LoVo (cell line): ENCODE measurements at regions not wholly inside any gene's neighbourhood (a gene's known extent, or its start where the extent isn't known, plus 50 kb on each side); places are given as distances from the start of the nearest gene placed in this dataset.

Source experiments
- DNase-seq: peaks from one replicate; pipeline ENCODE4 v3.0.0-alpha.2; 2016; ENCODE audit warnings: low spot score

DNA sequence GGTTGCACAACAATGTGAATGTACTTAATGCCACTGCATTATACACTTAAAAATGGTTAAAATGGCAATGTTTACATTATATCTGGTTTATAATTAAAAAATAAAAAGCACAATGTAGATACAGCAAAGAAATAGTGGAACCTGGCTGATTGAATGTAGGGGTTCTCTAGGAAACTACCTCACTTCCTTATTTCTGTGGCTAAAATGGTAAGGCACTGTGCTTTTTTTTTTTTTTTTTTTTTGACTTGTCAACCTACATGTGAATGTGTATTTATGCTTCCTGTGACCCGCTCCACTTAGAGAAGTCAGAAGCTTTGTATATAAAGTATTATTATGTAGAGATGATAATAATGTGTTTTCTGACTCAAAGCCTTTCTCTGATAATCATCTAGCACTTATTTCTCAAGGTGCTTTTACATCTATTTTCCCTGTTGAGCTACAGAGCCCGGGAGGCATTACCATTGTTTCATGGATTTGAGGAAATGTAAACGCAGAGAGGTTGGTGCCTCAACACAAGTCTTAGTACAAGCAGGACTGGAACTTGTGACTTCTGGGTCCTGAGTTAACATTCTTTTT lies 55.0 kb downstream of the SOX4 start:
- DNase-seq, result no peak

DNA sequence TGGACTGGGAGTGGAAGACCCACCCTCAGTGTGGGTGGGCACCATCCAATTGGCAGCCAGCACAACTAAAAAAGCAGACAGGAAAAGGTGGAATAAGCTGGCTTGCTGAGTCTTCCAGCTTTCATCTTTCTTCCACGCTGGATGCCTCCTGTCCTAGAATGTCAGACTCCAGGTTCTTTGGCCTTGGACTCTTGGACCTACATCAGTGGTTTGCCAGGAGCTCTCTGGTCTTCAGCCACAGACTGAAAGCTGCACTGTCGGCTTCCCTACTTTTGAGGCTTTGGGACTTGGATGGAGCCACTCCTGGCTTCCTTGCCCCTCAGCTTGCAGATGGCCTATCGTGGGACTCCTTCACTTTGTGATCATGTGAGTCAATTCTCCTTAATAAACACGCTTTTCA lies 59.8 kb downstream of the SOX4 start:
- no peak for DNase-seq

DNA sequence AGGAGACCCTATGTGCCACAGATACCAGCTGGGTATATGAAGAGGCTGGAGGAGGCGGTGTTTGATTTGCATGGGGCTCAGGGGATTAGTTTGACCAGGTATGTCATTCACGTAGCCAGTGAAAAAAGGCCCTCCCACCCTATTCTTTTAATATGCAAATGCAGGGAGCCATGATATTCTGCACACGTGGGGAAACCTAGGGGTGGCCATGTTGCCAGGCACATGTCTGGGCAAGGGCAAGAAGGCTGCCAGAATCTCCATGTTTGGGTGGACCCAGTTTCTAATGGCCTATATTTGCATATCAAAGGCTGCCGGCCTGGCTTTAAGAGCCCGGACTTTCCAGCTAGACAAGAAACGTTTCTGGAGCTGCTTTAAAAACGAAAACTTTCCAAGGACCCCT lies 60.4 kb downstream of the SOX4 start:
- no peak for DNase-seq

DNA sequence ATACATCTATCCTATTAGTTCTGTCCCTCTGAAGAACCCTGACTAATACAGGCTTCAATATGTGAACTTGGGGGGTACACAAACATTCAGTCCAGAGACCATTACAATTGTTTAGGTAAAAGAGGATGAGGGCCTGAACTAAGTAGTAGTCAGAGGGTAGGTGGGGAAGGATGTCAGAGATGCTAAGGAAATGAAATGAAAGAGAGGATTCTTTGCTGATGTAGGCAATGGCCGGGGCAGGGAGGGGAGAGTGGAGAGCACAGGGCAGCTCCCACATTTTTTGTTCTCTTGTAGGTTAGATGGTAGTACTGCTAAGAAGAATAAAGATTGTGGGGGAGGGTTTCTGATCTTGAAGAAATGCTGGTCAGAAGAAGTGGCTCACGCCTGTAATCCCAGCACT lies 60.8 kb downstream of the SOX4 start:
- DNase-seq, result no peak

GRCh38 chr6:21663966-21664313 lies 70.4 kb downstream of the SOX4 start:
- no peak for DNase-seq

DNA sequence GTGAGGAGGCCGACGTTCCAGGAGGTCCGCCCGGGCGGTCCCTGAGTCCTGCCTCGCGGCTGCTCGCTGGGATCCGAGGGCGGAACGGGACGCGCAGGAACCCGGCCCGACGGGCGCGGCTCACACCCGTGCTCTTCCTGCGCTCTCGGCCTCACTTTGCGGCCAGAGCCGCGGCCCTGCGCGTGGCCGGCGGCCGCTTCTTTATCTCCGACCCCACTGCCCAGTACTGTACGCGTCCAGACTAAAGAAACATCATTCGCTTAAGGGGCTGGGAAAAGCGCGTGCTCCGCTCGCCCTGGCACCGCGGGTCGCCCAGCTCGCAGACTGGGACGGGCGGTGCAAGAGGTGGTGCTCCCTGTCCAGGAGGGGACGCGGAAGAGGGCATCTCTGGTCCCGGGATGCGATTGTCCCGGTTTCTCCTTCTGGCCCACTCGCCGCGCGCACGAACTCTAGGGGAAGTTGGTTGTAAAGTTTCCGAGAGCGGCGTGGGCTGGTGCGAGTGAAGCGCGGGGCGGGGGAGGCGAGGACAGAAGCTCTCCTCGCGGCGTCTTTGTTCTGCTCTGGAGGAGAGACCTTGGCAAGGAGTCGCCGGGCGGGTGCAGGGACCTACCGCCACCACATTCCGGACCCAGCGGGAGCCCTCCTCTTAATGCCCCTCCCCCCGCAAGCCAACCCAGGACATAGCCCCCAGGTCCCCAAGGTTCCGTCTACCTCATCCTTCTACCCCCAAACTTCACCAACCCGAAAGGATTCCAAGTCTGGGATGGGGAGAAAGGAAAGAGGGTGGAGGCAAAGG lies 71.0 kb downstream of the SOX4 start:
- no peak for DNase-seq

- DNase-seq, result no peak
Measured at GRCh38 chr6:21665110-21665391, 71.5 kb downstream of the SOX4 start.

DNA sequence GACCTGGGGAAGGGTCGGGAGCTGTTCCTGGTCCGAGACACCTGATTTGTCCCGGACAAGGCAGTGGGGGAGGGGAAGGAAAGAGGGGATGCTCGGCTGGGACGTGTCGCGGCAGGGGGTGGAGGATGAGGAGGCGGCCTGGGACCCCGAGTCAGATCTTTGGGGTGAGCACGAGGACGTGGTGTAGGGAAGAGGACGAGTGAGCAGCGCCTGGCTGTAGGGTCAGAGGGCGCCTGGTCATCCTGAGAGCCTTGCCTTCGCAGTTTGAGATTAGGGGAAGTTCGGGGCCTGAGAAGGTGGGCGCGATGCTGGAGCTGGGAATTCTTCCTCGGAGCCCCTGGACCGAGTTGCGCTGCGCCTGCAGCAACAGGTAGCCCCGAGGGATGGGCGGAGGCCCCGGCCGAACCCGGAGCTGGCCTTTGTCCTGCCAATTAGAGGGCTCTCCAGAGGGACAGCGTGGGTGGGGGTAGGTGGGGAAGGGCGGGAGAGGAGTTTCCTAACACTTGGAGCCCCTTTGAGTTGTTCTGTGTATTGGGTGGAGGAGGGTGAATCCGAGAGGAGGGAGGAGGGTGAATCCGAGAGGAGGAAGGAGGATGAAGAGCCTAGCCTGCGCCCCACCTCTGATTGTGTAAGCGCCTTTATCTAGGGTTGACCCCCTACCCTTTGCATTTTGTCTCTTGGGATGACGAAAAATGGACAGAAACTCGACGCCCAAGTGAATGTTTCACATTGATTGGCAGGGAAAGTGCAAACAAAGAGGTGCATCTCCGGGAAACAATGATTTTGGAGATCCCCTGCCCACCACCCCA lies 72.0 kb downstream of the SOX4 start:
- DNase-seq, result no peak

DNA sequence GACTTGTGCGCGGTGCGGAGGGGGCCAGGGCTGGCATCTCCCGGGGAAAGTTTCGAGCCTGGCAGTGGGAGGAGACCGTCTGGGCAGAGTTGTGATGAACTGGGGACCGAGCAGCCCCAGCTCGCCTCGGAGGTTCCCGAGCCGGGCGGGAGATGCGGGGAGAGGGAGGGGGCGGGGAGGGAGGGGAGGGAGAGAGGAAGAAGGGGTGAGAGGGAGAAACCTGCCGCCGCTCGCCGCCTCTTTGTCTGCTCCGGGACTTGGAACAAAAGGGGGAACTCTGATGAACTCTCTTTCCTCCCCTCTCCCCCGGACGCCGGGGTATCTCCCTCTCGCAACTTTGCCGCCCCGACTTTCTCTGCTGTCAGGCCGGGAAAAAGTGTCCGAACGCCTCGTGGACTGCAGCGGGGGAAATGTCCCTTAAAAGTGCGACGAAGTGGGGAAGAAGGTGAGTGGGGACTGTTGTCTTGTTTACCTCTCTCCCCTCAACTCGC lies 72.7 kb downstream of the SOX4 start:
- no peak for DNase-seq

DNA sequence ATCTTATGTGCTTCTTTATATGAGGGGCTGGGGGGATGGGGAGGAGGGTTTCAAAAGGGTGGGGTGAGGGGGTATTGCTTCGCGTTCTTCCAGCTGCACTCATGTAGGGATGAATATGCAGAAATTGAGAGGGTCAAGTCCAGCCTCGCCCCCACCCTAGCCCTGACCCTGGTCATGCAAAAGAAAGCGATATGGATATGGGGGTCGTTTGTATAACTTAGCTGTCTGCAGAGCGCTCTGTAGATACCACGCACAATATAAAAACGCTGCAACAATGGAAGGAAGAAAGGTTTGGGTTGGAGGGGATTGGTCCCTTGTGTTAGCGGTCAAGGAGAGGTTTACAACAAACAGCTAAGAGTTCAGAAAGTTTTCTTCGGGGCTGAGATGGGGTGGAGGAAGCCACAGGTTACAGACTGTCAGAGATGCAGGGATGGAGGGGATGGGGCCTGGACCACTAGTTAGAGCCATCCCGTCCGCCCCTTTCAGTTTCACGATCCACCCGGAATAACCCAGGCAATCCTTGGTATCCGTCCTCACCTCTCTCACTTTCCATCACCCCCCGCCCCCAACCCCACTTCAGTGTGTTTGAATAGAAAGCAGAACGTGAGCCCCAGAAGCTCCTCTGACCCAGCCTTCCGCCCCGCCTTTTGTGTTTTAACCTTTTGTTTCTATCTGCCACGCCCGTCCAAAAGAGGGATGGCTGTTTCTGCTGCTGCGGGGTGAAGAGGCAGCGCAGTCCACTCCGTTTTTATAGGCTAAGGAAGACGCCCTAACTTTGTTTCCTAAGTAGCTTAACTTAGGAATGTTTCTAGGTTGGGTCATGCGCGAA lies 73.5 kb downstream of the SOX4 start:
- DNase-seq, result no peak

DNA sequence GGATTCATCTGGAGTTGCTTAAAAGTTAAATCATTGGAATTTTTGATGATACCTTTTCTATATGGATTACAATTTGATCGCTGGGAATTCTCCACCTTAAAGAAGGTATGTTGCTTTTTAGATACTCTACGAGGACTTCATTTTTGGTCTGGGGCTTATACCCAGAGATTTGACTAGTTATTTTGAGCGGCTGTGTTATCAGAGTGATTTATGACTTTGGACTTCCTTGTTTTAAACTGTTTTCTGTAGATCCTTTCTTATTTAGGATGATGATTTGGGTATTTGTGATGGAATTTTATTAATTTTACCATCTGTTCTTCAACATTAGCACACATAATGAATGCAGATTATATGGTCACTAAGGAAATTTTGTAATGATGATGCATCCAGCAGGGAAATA lies 75.2 kb downstream of the SOX4 start:
- no peak for DNase-seq

DNA sequence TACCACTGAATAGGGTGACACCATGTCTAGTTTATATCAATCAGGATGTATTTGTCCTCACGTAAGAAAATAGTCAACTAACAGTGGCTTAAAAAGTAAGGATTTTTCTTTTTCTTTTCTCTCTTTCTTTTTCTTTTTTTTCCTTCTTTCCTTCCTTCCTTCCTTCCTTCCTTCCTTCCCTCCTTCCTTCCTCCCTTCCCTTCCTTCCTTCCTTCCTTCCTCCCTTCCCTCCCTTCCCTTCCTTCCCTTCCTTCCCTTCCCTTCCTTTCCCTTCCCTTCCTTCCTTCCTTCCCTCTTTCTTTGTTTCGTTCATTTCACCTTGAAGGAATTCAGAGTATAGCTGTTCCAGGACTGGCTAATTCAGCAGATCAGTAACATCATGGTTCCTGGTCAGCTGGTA lies 83.2 kb downstream of the SOX4 start:
- no peak for DNase-seq

DNA sequence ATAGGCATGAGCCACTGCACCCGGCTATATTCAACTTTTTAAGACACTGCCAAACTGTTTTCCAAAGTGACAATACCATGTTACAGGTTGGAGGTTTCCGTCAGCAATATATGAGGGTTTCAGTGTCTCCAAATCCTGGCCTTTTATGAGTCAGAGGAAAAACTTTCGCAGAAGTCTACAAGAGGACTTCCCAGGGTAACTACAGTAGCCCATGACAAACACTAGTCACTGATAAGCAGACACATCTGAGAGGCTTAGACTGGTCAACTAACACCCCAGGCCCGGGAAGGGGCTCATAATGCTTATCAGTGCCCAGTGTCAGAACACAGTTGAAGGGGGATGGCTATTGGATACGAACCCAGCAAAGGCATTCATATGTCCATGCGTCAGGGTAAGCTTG lies 85.4 kb downstream of the SOX4 start:
- no peak for DNase-seq

DNA sequence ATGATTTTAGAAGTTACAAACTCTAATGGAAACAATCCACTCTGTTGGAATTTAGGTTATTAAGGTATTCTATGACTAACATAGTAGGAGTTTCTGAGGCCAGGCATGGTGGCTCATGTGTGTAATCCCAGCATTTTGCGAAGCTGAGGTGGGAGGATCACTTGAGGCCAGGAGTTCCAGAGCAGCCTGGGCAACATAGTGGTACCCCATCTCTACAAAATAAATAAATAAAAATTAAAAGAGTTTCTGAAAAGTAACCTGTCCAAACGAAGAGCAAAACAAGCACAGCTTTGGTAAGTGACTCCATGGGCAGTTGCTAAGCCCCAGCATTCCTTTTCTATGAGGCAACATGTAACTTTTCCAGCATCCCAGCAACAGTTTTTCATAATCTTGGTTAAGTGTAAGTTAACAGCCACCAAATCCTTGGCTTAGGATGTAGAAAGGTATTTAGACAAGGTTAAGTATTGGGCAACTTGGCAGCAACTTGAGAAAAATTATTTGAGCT lies 86.3 kb downstream of the SOX4 start:
- DNase-seq, result no peak

DNA sequence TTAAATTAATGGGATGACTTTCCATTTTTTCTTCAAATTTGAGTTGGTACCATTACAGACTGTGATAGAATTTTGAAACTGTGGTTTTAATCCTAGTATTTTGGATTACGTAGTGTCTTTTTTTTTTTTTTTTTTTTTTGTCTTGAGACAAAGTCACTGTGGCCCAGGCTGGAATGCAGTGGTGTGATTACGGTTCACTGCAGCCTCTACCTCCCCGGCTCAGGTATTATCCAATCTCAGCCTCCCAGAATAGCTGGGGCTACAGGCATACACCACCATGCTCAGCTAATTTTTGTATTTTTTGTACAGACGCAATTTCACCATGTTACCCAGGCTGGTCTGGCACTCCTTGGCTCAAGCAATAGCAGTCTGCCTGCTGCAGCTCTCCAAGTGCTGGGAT lies 87.1 kb downstream of the SOX4 start:
- DNase-seq, result no peak

DNA sequence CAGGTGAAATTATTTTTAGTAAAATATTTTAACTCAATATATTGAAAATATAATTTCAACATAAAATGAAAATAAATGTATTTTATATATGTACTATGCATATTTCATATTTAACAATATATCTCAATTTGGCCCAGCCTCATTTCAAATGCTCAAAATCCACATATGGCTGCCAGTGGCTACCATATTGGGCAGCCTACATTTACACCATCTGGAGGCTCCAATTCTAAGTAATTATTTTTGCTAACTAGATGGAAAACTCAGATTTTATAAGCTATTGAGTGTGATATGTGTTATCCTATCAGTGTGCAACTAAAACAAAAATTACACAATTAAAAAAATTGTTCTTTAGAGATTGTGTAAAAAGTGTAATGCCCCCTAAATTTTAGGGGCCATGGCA lies 96.9 kb downstream of the SOX4 start:
- no peak for DNase-seq

GRCh38 chr6:21691685-21692346 lies 98.3 kb downstream of the SOX4 start:
- no peak for DNase-seq

DNA sequence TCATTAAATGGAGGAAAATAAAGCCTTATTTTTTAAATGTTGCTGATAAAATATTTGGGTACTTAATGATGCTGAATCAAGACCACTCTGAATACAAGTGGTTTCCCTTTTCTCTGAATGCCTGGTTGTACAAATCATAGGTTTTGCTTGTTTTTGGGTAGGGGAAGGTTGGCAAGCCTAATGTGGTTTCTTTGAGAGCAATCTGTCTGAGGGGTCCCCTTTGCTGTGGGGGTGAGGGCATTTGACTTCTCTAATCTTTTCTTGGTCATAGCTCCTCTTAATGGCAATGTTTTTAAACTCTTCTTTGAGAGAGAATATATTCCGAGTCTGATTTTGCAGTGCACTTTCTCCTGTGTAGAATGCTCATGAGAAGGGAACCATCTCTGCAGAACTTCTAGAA lies 99.2 kb downstream of the SOX4 start:
- no peak for DNase-seq

- DNase-seq, result no peak
Measured at GRCh38 chr6:21694168-21694567, 100.6 kb downstream of the SOX4 start.

DNA sequence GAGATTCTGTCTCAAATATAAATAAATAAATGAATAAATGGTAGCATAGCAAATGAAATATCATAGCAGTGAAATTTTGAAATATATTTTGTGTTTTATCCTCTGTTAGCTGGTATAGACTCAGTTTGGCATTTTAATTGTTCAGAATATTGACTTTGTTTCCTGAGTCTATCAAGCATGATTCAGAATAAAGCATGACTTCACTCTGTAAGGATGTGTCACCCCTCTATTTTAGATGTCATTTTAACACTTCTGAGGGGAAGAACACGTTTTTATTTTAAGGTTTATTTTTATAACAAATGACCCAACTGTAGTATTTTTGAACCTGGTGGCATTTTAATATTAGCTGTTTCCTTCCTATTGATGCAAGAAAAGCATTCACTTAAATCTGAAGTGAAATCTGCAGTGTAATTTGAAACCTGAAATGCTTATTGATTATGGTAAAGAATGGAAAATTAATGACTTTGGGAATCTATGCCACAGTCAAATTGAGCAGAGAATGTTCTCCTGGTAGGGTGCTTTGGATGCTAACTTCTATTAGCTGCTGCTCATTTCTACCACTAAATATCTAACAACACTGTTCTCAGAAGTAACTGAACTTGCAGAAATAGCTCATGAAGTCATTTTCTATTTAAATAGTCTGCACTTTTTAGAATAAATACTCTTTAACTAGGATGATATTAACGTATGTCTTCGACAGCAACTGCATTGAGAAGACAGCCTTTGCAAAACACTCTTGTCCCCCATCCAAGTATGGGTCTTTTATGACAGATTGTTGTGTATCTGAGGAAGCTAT lies 114.2 kb downstream of the SOX4 start:
- DNase-seq, result no peak

DNA sequence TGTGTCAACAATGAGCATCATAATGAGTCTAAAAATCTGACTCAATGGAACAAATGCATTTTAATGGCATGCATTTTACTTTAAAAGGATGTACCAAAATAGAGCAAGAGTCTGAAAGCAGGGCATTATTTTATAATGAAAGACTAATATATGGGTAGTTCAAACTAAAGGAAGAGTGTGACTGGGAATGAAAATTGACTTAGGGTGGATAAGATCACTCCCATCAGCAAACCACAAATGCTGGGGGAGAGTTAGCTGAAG lies 114.7 kb downstream of the SOX4 start:
- DNase-seq, result no peak
